C1 segment of cervical spinal cord (tissue), 14 donors: ENCODE measurements at regions not wholly inside any gene's neighbourhood (a gene's known extent, or its start where the extent isn't known, plus 50 kb on each side); places are given as distances from the start of the nearest gene placed in this dataset.
"Not testable (repeated sequence)": the region's sequence is repeated elsewhere in the genome, so short reads cannot be mapped to it uniquely, and the experiment has no call there.

Experiments used
- DNase-seq, 14 donors: peaks; one replicate each; lab custom pipeline; 2025; lab: John Stamatoyannopoulos, UW

DNA sequence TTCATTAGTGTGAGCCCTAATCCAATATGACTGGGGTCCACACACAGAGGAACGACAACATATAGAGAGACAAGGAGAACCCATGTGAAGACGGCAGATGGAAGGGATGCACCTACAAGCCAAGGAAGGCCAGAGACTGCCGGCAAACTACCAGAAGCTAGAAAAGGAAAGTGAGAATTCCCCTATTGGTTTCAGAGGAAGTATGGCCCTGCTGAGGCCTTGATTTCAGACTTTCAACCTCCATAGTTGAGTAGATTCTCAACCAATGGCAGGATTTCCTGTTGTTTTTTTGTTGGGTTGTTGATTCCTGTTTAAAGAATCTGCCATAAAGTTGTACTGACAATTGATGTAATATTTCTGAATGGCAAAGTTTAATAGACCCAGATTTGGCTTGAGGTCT is 241.5 kb downstream of the SATB2 start:
- DNase-seq: no peak

DNA sequence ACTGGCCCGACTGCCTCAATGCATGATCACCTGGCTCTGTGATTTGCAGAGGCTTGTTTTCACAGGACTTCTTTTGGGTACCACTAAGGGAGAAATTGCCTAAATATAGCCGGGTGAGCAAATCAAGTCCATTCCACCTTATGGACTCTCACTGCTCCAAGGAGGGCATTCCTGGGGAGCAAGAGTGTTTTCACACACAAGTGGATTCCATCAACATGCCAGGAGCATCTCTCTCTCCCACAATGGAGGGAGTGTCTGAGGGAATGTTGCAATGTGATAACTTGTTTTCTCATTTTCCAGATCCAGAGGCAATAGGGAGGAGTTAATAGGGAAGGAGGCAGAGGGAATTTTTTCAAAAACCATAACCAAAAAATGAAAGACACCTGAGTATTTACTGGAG is 250.7 kb downstream of the SATB2 start:
- no peak for DNase-seq

DNA sequence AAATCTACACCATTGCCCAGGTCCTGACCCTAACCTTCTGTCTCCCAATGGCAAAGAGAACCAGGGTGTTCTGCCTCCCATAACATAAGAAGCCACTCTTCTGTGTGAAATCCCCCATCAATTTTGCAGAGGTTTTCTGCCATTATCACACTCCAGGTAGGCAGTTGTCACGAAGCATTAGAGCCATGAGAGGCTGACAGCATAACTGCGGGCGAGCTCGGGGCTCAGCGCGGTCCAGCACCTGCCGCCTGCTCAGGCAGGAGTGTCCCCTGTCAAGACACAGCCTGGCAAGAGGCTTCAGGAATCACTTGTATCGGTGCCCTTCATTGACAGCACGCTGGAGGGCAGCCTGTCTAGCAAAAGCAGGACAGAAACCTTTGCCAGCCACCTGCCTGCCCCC is 251.2 kb downstream of the SATB2 start:
- DNase-seq: no peak

DNA sequence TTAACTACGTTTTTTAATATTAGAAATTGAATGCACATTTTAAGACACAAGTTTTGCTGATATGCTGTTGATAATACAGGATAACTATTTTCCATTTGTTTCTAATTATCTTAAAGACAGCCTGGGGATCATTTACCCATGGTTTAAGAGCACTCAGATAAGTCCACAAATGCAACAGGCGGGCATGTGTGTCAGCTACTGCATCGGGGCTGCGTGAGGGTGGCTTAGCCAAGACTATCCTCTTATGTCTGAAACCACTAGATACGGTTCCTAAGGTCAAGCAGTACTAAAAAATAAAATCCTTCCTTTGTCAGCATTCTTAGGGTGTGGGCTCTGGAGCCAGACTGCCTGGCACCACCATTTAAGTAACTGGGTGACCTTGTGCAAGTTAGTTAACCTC is 254.8 kb downstream of the SATB2 start:
- no peak for DNase-seq

DNA sequence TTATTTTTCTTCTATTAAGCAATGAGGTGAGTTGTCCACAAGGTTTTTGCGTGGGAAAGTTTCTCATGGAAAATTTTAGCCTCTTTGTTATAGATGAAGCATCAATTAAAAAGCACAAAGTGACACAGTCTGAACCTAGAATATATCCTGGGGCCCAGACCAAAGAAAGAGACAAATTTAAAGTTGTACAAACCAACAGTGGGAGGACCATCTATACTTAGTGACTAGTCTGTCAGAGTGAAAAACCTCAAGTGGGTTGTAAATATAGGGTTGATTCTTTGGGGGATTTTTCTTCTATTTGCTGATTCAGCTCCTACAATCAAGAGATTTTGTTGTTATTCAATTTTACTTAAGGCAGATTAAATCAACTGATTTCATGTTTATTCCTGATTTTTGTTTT is 256.2 kb downstream of the SATB2 start:
- no peak for DNase-seq

DNA sequence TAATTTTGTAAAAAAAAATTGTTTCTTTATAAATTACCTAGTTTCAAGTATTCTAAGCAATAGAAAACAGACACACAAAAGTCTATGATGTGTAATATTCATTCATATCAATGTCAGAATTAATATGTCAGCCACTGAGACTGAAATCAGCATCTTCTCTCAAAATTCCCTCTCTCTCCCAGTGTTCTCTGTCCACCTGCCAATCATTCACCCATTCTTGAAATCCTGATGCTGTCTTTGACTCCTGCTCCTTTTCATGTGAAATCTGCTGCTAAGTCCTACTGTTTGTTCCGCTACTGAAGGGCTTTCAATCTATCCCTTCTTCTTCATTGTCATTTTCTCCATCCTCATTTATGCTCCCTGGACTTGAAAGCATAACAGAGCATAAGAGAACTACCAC is 257.9 kb downstream of the SATB2 start:
- DNase-seq: no peak

DNA sequence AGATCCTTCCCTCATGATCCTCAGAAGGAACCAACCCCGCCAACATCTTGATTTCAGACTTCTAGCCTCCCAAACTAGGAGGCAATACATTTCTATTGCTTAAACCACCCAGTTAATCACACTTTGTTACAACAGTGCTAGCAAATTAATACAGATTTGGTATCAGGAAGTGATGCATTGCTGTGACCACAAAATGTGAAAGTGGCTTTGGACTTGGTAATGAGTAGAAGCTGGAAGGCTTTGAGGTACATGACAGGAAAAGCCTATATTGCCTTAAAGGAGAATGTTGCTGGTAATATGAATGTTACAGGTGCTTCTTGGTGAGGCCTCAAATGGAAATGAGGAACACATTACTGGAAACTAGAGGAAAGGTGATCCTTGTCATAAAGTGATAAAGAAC is 260.3 kb downstream of the SATB2 start:
- DNase-seq: no peak

DNA sequence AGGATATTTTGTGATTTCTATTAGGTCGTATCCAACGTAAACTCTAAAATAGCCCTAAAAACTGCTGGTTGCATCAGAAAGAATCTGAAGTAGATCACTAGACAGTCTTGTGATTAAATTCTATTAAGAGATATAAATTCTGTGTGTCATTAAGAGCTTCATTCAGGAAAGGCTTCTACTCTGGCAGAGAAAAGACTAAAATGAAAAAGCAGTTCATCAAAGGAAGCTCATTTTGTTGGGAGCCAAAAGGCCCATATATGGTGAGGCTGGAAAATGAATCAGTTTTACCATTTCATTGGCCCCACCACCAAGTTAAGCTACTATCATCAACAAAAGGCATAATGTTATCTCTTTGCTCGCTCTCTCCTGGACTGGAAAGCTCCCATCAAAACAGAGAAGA is 261.1 kb downstream of the SATB2 start:
- DNase-seq: no peak

DNA sequence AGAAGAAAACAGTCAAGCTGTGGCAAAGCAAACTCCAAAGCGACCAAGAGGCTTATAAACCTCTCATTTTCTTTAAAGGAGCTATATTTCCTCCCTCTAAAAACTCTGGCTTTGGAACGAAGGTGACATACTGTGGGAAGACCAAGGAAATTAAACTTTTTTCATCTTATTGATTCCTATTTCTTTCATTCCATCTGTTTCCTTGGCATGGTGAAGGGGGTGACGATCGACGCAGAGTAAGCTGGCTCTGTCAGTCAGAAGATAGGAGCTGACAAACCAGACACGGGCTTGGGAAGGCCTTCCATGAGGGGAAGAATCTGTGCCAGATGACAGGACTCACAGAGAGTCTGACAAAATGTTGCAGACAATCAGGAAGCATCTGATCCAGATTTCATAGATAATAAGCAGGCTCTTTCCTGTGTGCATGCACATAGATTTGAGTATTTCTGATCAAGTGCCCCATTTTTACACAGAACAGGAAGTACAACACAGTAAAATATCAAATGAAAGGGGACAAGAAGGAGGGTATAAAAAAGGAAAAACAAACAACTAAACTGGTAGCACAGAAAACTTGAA is 261.7 kb downstream of the SATB2 start:
- DNase-seq: no peak

DNA sequence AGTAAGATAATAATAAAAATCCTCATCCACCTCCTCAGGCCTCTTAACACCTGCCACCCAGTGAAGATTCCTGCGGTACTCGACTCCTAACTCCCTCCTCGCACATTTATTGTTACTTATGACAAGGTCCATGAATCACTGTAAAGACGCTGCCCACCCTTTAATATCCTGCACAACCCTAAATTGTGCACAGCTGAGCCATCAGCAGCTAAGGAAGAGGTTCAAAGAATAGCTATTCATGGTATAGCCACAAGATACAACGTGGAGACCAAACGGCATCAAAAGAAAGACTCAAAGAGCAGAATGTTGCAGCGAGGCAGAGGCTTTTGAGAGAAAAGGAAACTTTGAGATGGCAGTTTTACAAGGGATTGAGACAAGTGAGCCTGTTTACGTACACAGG is 266.3 kb downstream of the SATB2 start:
- DNase-seq: no peak

DNA sequence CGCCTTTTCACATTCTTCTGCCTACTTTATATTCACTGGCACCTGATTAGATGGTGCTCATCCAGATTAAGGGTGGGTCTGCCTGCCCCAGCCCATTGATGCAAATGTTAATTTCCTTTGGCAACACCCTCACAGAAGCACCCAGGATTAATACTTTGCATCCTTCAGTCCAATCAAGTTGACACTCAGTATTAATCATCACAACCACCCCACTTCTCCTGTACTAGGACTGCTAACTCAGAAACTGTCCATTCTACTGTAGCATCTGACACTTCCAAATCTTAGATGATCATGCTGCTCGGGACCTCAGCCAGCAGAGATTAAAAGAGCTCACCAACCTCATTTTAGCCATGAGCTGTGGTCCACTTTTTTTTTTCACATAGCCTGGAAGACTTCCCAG is 268.5 kb downstream of the SATB2 start:
- no peak for DNase-seq

DNA sequence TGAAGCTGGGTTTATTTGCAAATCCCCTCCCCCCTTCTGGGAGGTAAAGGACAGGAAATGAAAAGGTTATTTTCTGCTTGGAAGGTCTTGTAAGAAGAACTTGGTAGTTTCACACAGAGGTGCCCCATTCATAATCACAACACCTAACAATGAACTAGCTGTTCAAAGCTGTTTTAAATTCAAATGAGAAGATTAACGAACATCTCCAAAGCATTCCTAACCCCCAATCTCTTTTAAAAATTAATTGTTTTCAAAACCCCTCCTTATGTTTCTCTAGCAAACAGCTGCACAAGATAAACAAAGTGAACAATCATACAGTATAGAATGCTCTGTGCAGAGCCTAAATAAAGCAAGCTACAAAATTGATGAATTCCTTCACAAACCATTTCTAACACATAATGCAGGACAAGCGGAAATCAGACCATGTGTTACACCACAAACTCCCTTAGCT is 271.4 kb downstream of the SATB2 start:
- no peak for DNase-seq

DNA sequence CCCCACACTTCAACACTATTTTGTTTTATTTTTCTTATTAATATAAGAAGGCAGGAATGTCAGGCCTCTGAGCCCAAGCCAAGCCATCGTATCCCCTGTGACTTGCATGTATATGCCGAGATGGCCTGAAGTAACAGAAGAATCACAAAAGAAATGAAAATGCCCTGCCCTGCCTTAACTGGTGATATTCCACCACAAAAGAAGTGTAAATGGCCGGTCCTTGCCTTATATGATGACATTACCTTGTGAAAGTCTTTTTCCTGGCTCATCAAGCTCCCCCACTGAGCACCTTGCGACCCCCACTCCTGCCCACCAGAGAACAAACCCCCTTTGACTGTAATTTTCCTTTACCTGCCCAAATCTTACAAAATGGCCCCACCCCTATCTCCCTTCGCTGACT is 272.6 kb downstream of the SATB2 start:
- not testable (repeated sequence) for DNase-seq

DNA sequence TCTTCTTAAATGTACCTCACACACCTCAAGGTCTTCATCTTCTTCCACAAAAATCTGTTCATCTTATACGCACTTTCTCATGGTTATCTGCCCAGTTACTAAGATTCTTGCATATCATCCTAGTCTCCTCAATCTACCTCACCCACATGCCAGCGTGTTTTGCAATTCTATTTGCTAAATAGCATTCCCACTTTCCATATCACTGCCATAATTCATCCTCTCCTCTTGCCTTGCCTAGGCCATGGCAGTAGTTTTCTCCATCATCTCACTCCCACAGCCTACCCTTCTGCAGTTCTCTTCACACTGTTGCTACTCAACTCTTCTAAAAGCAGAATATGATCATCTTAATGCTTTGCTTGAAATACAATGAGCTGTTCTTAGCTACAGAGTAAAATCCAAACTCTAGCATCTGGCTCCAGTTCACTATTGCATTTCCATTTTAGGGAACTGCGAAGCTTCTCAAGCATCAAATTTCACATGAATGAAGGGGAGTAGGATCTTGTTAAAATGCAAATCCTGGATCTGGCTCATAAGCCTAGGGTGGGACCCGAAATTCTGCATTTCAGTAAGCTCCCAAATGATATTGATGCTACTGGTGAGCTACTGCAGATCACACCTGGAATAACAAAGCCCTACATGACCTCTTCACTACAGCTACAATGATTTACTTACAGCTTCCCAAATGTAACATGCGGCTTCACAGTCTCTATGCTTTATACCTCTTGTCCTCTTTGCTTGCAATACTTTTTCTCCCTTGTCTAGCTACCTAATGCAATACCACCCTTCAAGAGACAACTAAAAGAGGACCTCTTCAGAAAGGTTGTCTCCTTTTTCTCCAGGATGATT is 293.9 kb downstream of the SATB2 start:
- no peak for DNase-seq

DNA sequence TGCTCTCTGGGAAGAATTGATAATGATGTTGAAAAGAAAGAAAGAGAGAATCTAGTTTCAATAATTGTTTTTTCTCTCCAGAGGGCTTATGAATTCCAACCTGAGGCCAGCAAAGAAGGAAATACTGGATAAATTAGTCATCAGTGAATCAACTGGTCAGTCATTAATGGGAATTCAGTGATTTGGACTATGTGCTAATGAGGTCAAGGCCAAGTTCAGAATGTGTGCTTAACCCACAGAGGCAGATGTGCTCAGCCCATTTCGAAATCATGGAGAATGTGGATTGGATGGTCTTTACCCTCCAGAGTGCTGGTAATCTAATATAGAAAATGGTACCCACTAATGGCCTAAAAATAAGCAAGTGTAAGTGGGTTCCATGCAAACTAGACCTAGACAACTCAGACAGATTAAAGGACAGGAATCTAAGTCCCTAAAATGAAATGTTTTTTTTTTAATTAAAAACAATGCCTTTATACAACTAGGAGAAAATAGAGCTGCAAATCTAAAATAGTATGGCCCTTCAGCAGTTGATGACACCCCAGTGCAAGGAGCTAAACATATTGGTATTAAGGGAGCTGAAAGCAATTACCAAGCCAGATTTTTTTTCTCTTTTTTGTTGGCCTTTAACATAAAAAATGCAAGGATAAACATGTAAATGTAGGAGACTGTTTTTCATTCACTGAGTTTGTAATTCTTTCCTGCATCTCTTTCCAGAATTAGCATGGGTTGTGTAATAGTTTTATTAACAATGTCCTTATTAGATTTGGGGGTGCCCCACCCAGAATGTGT is 296.9 kb downstream of the SATB2 start:
- DNase-seq: no peak

DNA sequence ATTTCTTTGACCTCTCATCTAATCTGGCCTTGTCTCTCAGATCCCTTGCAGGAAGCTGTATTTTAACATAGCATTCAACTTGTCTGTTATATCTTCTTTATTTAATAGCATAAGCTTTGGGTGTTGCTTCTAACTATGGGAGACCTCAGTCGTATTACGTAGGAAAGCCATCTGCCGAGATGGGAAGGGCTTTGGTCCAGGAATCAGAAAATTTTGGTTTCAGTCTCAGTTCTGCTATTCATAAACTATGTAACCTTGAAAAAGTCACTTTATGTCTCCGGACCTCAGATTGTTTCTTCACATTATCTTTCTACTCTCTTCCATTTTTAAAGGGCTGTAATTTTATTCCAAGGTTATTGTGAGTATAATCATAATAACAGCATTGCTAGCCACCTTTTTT is 297.7 kb downstream of the SATB2 start:
- no peak for DNase-seq

DNA sequence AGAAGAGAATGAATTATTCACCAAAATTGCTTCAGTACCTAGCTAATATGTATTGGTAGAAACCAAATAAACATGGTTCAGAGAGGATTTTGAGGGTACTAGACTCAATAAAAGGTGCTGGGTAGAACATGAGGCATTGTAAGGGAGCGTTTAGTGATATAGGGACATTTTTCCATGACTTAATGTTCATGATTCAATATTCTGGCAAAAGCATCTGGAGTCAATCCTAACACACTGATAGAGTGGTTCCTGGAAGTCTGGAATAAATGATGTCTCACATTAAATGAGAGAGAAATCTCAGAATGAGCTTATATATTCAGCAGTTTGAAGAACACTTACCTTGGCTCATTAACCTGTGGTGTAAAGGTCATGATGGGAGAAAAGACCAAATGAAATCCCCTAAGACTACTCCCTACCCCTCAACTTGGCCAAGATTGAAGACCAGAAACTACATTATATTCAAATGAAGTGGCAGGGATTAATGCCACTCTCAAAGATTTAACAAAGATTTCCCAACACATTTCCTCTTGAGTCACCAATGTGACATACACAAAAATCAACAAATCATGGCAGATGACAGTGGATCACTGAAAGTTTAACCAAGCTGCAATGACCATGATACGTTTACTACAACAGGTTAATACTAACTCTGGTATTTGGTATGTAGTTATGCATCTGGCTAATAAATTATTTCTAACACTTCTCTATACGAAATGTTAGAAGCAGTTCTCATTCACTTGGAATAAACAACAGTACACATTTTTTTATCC is 309.5 kb downstream of the SATB2 start:
- DNase-seq: no peak

DNA sequence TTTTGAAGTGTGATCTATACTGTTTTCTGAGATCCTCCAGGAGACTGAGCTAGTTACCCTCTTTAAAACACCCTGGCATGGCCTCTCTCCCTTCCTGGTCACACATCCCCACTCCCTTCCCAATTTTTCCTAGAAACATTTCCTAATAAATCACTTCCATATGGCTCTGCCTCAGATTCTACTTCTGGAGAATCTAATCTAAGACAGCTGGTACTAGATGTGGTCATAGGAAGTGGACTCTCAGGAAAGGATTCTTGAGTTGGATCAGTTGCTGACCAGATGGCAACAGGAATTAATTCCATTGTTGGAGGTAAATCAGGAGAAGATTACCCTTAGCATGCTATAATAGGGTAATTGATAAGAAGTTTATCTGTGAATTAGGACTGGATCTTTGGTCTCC is 310.5 kb downstream of the SATB2 start:
- DNase-seq: no peak

DNA sequence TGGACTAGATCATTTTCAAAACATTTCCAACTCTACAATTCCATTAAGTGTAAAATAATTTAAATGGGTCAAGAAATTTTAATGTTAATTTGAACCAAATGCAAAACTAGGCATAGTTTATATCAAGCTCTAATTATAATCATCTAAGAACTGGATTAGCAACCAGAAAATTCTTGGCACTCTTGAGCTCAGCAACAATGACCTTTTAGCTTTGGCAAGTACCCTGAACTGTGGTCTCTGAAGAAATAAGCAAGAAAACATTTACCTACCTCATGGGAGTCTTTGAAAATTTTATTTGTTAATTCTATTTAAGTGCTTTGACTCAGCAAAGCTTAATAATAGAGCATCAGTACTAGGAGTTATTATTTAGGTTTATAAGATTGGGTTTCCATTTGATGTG is 313.2 kb downstream of the SATB2 start:
- no peak for DNase-seq

DNA sequence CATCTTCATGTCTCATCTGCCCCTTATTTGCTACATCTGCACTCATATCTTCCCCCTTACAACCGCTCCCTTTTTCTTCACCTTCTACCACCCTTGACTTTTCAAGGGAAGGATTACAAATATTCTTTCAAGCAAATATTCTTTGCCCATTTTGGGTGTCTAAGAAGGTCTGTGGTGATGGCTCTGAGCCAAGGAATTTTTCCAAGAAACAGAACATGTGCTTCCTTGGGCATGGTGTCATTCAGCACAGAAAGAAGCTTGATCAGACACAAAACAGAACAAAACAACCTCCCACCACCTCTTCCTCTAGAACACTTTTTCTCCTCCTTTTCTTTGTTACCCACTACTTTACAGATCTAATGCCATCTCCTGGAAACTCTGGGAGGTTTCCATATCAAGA is 313.7 kb downstream of the SATB2 start:
- no peak for DNase-seq

DNA sequence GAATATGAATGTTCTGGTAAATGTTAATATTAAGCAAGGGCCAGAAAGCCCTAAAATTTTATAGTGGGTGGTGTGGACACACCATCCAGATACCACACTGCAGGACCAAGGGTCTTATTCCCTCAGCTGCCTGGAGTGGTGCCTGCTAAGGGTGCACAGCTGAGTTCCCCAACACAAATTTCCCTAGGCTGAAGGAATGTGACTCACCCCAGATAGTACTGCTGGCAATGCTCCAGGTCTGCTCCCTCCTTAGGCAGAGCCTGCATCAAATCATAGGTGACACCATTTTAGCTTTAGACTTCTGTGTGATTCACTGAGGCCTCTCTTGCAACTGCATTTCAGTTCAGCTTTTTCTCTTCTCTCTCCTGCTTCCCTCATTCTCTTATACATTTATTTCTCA is 321.1 kb downstream of the SATB2 start:
- DNase-seq: no peak

DNA sequence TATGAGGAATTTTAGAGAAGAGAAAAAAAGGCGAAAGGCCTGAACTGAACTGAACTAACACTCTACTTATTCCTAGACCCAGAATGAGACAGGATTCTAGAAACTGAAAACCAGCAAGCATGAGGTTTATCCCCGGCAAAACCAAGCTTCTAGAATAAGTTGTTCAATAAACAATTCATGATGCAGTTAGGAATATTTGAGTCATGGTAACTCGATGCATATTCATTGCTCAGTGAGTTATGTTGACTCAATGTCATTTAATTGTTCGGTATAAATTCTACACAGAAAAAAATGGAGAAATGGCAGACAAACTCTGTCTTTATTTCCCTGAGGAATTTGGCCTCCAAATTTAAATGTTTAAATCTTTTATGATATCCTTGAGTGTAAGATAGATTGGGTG is 321.5 kb downstream of the SATB2 start:
- DNase-seq: no peak
